ENCODE measurements at regions not wholly inside any gene's neighbourhood (a gene's known extent, or its start where the extent isn't known, plus 50 kb on each side); places are given as distances from the start of the nearest gene placed in this dataset.

- H3K4me3 ChIP-seq (ENCODE audit: low read depth, low read length) = no peak overlapping the region
- DNase-seq (ENCODE audit: low read depth) = no peak
Observed at GRCh38 chr7:41762641-41763040, 59.8 kb upstream of the INHBA start.

- no peak overlapping the region for H3K4me3 ChIP-seq (ENCODE audit: low read depth, low read length)
- no peak for DNase-seq (ENCODE audit: low read depth)
Observed at GRCh38 chr7:41760293-41760692, 57.4 kb upstream of the INHBA start.

GRCh38 chr7:41758321-41758720 is 55.4 kb upstream of the INHBA start:
- H3K4me3 ChIP-seq (ENCODE audit: low read depth, low read length) = no peak overlapping the region
- no peak for DNase-seq (ENCODE audit: low read depth)

GRCh38 chr7:41756650-41757182 is 53.8 kb upstream of the INHBA start:
- no peak for DNase-seq (ENCODE audit: low read depth)
- no peak overlapping the region for H3K4me3 ChIP-seq (ENCODE audit: low read depth, low read length)

GRCh38 chr7:41755096-41755495 is 52.2 kb upstream of the INHBA start:
- no peak overlapping the region for H3K4me3 ChIP-seq (ENCODE audit: low read depth, low read length)
- no peak for DNase-seq (ENCODE audit: low read depth)

- DNase-seq (ENCODE audit: low read depth) = no peak
- no peak overlapping the region for H3K4me3 ChIP-seq (ENCODE audit: low read depth, low read length)
Observed at GRCh38 chr7:41754046-41754445, 51.2 kb upstream of the INHBA start.
